ENCODE measurements at regions not wholly inside any gene's neighbourhood (a gene's known extent, or its start where the extent isn't known, plus 50 kb on each side); places are given as distances from the start of the nearest gene placed in this dataset.

DNA sequence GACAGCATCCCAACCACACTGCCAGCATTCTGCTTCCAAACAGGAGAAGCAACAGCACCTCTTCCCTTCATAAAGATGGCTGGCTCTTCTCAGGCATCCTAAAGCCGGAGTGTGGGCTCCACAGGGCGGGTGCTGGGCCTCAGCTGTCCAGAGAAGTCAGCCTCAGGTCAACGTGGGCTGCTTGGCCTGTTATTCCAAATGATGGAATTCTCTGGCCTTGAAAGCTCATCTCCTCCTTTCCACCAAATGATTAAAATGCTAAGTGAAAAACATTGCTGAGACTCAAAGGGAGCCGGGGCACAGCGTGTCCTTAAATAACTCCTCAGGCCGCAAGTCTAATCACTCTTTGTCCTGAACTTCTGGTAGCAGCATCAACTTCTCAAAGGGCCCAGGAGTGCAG lies 53.1 kb upstream of the CPXM2 start:
- no peak overlapping the region for H3K27ac ChIP-seq (ENCODE audit: low read depth, low read length)
- ChIA-PET CTCF (no interaction called here), RAD21 (ENCODE audit: low non-redundant PET in 1 of 2, low total read pairs in 2 of 2, uncharacterized antibody in 2 of 2, unreplicated experiment in 2 of 2) (no interaction called here), POLR2A (no interaction called here)
- no peaks in the 10 kb centered on the region for H4K20me1 ChIP-seq (ENCODE audit: insufficient read depth)
- no peaks in the 10 kb centered on the region for H3K36me3 ChIP-seq (ENCODE audit: control insufficient read depth in 1 of 2, insufficient read depth in 2 of 2, low read length in 2 of 2)
- no peaks in the 10 kb centered on the region for H3K9me3 ChIP-seq (ENCODE audit: control insufficient read depth in 1 of 2, insufficient read depth in 1 of 2, low read depth in 1 of 2, low read length in 2 of 2)
- intact Hi-C loops (cut with micrococcal nuclease): no loop called here
- no peak overlapping the region for H3K4me3 ChIP-seq (replicated peaks in 1 of 2; ENCODE audit: low read depth in 1 of 2, low read length in 2 of 2)
- peaks cover 0 to 19% of the 10 kb centered on the region in 2 experiments; a peak in 3 of 4 replicates for H3K4me1 ChIP-seq (ENCODE audit: control insufficient read depth in 1 of 2, insufficient read depth in 2 of 2, low read length in 2 of 2)
- no TSS peak for BruUV-seq (replicated peaks)
- no peak overlapping the region for H3K9ac ChIP-seq (ENCODE audit: low read length)
- H3K79me2 ChIP-seq (ENCODE audit: insufficient read depth, low read length): no peaks in the 10 kb centered on the region
- H3K9me2 ChIP-seq (ENCODE audit: insufficient read depth): no peaks in the 10 kb centered on the region
- TF ChIP-seq ZNF274 (IDR thresholded peaks at IDR 0.05; ENCODE audit: low read depth, low read length) (no peak), EGR1 (IDR thresholded peaks at IDR 0.05; ENCODE audit: low read depth) (no peak), TCF7L2 (IDR thresholded peaks at IDR 0.05; ENCODE audit: borderline replicate concordance, extremely low read depth, insufficient read depth, insufficient read length) (no peak), EZH2 (IDR thresholded peaks at IDR 0.05) (no peak), FOSL1 (IDR thresholded peaks at IDR 0.05; ENCODE audit: low read depth) (no peak), JUND (IDR thresholded peaks at IDR 0.05) (no peak), POLR2A (IDR thresholded peaks at IDR 0.05; ENCODE audit: borderline replicate concordance, extremely low read depth, insufficient read depth, insufficient read length) (no peak), RAD21 (IDR thresholded peaks at IDR 0.05; ENCODE audit: low read depth) (no peak), SP1 (IDR thresholded peaks at IDR 0.05; ENCODE audit: low read depth) (no peak), CEBPB (IDR thresholded peaks at IDR 0.05; ENCODE audit: low read depth) (no peak), ELF1 (IDR thresholded peaks at IDR 0.05; ENCODE audit: borderline replicate concordance, low read depth) (no peak), SIN3A (IDR thresholded peaks at IDR 0.05; ENCODE audit: low read depth) (no peak), CBX3 (IDR thresholded peaks at IDR 0.05; ENCODE audit: low read depth) (no peak), POLR2AphosphoS5 (IDR thresholded peaks at IDR 0.05; ENCODE audit: low read depth, low read length) (no peak), EZH2phosphoT487 (IDR thresholded peaks at IDR 0.05; ENCODE audit: borderline replicate concordance) (no peak), SRF (IDR thresholded peaks at IDR 0.05; ENCODE audit: low read depth) (no peak)
- TF ChIP-seq, protein P1, sequence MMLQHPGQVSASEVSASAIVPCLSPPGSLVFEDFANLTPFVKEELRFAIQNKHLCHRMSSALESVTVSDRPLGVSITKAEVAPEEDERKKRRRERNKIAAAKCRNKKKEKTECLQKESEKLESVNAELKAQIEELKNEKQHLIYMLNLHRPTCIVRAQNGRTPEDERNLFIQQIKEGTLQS (IDR thresholded peaks at IDR 0.05): no peak
- TF ChIP-seq, protein P2, sequence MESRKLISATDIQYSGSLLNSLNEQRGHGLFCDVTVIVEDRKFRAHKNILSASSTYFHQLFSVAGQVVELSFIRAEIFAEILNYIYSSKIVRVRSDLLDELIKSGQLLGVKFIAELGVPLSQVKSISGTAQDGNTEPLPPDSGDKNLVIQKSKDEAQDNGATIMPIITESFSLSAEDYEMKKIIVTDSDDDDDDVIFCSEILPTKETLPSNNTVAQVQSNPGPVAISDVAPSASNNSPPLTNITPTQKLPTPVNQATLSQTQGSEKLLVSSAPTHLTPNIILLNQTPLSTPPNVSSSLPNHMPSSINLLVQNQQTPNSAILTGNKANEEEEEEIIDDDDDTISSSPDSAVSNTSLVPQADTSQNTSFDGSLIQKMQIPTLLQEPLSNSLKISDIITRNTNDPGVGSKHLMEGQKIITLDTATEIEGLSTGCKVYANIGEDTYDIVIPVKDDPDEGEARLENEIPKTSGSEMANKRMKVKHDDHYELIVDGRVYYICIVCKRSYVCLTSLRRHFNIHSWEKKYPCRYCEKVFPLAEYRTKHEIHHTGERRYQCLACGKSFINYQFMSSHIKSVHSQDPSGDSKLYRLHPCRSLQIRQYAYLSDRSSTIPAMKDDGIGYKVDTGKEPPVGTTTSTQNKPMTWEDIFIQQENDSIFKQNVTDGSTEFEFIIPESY (IDR thresholded peaks at IDR 0.05; ENCODE audit: extremely low read depth, insufficient replicate concordance, low read length): no peak
- TF ChIP-seq, protein P3, sequence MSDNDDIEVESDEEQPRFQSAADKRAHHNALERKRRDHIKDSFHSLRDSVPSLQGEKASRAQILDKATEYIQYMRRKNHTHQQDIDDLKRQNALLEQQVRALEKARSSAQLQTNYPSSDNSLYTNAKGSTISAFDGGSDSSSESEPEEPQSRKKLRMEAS (IDR thresholded peaks at IDR 0.05): no peak
- TF ChIP-seq, protein P4, sequence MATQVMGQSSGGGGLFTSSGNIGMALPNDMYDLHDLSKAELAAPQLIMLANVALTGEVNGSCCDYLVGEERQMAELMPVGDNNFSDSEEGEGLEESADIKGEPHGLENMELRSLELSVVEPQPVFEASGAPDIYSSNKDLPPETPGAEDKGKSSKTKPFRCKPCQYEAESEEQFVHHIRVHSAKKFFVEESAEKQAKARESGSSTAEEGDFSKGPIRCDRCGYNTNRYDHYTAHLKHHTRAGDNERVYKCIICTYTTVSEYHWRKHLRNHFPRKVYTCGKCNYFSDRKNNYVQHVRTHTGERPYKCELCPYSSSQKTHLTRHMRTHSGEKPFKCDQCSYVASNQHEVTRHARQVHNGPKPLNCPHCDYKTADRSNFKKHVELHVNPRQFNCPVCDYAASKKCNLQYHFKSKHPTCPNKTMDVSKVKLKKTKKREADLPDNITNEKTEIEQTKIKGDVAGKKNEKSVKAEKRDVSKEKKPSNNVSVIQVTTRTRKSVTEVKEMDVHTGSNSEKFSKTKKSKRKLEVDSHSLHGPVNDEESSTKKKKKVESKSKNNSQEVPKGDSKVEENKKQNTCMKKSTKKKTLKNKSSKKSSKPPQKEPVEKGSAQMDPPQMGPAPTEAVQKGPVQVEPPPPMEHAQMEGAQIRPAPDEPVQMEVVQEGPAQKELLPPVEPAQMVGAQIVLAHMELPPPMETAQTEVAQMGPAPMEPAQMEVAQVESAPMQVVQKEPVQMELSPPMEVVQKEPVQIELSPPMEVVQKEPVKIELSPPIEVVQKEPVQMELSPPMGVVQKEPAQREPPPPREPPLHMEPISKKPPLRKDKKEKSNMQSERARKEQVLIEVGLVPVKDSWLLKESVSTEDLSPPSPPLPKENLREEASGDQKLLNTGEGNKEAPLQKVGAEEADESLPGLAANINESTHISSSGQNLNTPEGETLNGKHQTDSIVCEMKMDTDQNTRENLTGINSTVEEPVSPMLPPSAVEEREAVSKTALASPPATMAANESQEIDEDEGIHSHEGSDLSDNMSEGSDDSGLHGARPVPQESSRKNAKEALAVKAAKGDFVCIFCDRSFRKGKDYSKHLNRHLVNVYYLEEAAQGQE (IDR thresholded peaks at IDR 0.05; ENCODE audit: low read depth): no peak
- ATAC-seq: no peak
- no peak overlapping the region for H3K4me2 ChIP-seq (ENCODE audit: low read length)
- no peak for DNase-seq (ENCODE audit: low read depth, low spot score)
- H3K27me3 ChIP-seq (ENCODE audit: insufficient read depth, low read length): no peaks in the 10 kb centered on the region; the same call in 1 of the 2 replicates
- no peak overlapping the region for H2AFZ ChIP-seq (ENCODE audit: low read depth, low read length, poor library complexity, severe bottlenecking)

Data from HCT116 (cell line).